Dendritic cell treated with granulocyte-macrophage colony-stimulating factor and Interleukin-4, amounts not matched to agents 40 ng/mL and 50 ng/mL, for 4 days (primary cell): ENCODE measurements at regions not wholly inside any gene's neighbourhood (a gene's known extent, or its start where the extent isn't known, plus 50 kb on each side); places are given as distances from the start of the nearest gene placed in this dataset.
"Not testable (repeated sequence)": the region's sequence is repeated elsewhere in the genome, so short reads cannot be mapped to it uniquely, and the experiment has no call there.

Experiments used
- H3K27ac Mint-ChIP-seq: one replicate; pipeline ENCODE4 v1.8.0; 2022; ENCODE audit warnings: mild to moderate bottlenecking, mixed read lengths
- H3K27me3 Mint-ChIP-seq: one replicate; pipeline ENCODE4 v1.8.0; 2022; ENCODE audit warnings: mild to moderate bottlenecking, mixed read lengths
- H3K36me3 Mint-ChIP-seq: one replicate; pipeline ENCODE4 v1.8.0; 2022; ENCODE audit warnings: low read depth, mixed read lengths
- H3K4me1 Mint-ChIP-seq: one replicate; pipeline ENCODE4 v1.8.0; 2022; ENCODE audit warnings: low read depth, mixed read lengths
- H3K4me3 Mint-ChIP-seq: one replicate; pipeline ENCODE4 v1.8.0; 2022; ENCODE audit warnings: mild to moderate bottlenecking, moderate library complexity, mixed read lengths
- H3K9me3 Mint-ChIP-seq: one replicate; pipeline ENCODE4 v1.8.0; 2022; ENCODE audit warnings: mixed read lengths
- intact Hi-C: fragments of 100-400 bp; cut with micrococcal nuclease; formaldehyde crosslinking; loops from one replicate; pipeline ENCODE4 v1.15.0; 2022

DNA sequence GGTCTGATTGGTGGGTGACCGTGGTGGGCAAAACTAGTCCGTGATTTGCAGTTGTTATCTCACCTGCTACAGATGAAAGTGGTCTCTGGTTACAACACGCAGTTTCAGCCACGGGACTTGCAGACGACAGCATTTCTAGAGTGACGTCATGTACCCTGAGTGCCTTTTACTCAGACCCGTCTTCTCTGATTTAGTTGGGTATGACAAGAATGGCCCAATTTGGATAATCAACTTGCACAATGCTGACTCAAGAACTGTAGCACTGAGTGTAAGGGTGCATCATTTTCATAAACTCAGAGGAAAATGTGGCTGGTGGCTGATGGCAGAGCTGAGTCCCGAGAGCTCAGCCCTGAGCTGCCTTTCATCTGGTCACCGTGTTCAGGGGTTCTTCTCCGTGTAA, 281.4 kb upstream of the FRG1 start:
- H3K9me3 Mint-ChIP-seq: no peaks in the 10 kb centered on the region
- no peaks in the 10 kb centered on the region for H3K27me3 Mint-ChIP-seq
- H3K36me3 Mint-ChIP-seq: no peaks in the 10 kb centered on the region
- peaks cover 30% of the 10 kb centered on the region for H3K4me1 Mint-ChIP-seq
- intact Hi-C loops: no loop called here
- H3K27ac Mint-ChIP-seq: peak overlapping the region; percentile 66
- H3K4me3 Mint-ChIP-seq: no peak overlapping the region

- no peaks in the 10 kb centered on the region for H3K27me3 Mint-ChIP-seq
- H3K4me1 Mint-ChIP-seq: peaks cover 26% of the 10 kb centered on the region
- no peak overlapping the region for H3K27ac Mint-ChIP-seq
- intact Hi-C loops: no loop called here
- H3K9me3 Mint-ChIP-seq: no peaks in the 10 kb centered on the region
- H3K4me3 Mint-ChIP-seq: no peak overlapping the region
- H3K36me3 Mint-ChIP-seq: no peaks in the 10 kb centered on the region
Observed at GRCh38 chr4:189660722-189661360, 279.8 kb upstream of the FRG1 start.

DNA sequence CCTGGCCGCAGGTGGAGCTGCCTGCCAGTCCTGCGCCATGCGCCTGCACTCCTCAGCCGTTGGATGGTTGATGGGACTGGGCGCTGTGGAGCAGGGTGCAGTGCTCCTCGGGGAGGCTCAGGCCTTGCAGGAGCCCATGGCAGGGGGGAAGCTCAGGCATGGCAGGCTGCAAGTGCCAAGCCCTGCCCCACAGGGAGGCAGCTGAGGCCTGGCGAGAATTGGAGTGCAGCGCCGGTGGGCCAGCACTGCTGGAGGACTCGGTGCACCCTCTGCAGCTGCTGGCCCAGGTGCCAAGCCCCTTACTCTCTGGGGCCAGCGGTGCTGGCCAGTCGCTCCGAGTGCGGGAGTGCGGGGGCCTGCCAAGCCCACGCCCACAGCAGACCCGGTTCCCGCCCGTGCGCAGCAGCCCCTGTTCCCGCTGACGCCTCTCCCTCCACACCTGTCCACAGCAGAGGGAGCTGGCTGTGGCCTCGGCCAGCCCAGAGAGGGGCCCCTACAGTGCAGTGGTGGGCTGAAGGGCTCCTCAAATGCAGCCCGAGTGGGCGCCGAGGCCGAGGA, 275.9 kb upstream of the FRG1 start:
- H3K4me3 Mint-ChIP-seq: no peak overlapping the region
- H3K9me3 Mint-ChIP-seq: no peaks in the 10 kb centered on the region
- H3K36me3 Mint-ChIP-seq: no peaks in the 10 kb centered on the region
- H3K4me1 Mint-ChIP-seq: no peaks in the 10 kb centered on the region
- no peaks in the 10 kb centered on the region for H3K27me3 Mint-ChIP-seq
- no peak overlapping the region for H3K27ac Mint-ChIP-seq
- intact Hi-C loops: no loop called here

- H3K4me1 Mint-ChIP-seq, H3K27me3 Mint-ChIP-seq, H3K9me3 Mint-ChIP-seq, H3K36me3 Mint-ChIP-seq, H3K4me3 Mint-ChIP-seq, intact Hi-C loops, H3K27ac Mint-ChIP-seq: not testable (repeated sequence)
Observed at GRCh38 chr4:189665712-189666305, 274.9 kb upstream of the FRG1 start.

GRCh38 chr4:189667386-189667785, 273.3 kb upstream of the FRG1 start:
- H3K27me3 Mint-ChIP-seq, H3K27ac Mint-ChIP-seq, intact Hi-C loops, H3K9me3 Mint-ChIP-seq, H3K4me1 Mint-ChIP-seq, H3K4me3 Mint-ChIP-seq, H3K36me3 Mint-ChIP-seq: not testable (repeated sequence)

- intact Hi-C loops, H3K27ac Mint-ChIP-seq, H3K9me3 Mint-ChIP-seq, H3K4me3 Mint-ChIP-seq, H3K4me1 Mint-ChIP-seq, H3K27me3 Mint-ChIP-seq, H3K36me3 Mint-ChIP-seq: not testable (repeated sequence)
Observed at GRCh38 chr4:189697675-189698245, 242.9 kb upstream of the FRG1 start.

DNA sequence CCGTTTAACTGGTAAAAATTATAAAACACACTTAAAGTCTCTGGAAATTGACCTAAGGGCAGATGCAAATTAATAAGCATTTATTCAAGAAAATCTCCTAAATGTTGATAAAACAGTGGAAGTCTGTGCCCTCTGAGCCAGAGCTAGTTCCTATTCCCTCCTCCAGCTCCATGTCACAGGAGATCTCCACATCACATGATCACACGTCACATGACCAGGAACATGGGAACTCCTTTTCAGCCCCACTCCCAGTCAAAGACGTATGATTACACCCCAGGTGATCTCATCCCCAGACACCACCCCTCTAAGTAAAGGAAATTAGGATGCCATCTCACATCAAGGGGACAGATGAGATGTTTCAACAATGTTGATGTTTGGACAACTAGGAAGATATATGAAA, 237.7 kb upstream of the FRG1 start:
- not testable (repeated sequence) for H3K36me3 Mint-ChIP-seq, H3K4me3 Mint-ChIP-seq

DNA sequence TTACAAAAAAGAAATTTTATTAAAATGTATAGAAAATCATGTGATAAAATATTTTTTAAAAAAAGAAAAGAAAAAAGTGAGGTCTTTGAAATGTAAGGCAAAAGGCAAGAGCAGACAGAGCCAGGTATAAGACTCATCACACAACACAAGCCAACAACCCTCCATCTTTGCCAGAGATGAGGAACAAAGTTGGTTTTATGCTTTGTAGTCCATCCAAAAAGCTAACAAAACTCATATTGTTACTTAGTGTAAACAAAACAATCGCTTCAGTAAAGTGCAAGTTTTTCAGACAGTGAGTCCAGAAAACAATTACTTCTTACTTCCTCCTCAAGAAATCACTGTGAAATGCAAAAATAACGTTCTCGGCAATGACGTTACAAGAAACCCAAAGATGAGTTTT, 233.9 kb upstream of the FRG1 start:
- H3K27me3 Mint-ChIP-seq, intact Hi-C loops, H3K27ac Mint-ChIP-seq, H3K9me3 Mint-ChIP-seq, H3K36me3 Mint-ChIP-seq, H3K4me1 Mint-ChIP-seq, H3K4me3 Mint-ChIP-seq: not testable (repeated sequence)

More for the DNA sequence above, 237.7 kb upstream of the FRG1 start:
- H3K9me3 Mint-ChIP-seq, intact Hi-C loops, H3K4me1 Mint-ChIP-seq, H3K27me3 Mint-ChIP-seq, H3K27ac Mint-ChIP-seq: not testable (repeated sequence)

DNA sequence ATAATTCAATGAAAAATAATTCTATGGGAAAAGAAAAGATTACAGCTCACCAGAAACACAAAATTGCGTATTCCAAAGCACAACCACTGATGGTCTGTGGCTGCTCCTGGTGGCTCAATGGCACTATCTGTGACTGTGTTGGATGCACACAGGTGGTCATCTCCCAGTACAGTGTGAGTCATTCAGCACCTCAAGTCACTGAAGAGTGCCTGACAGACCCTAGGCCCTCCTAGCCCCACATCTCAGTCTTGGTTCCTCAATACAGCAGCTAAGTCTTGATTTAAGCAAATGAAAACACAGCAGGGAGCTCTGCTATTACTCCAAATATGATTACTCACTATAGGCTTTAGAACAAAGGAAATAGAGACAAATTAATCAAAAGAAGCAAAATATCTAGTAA, 233.4 kb upstream of the FRG1 start:
- H3K9me3 Mint-ChIP-seq, intact Hi-C loops, H3K27me3 Mint-ChIP-seq, H3K36me3 Mint-ChIP-seq, H3K4me3 Mint-ChIP-seq, H3K27ac Mint-ChIP-seq, H3K4me1 Mint-ChIP-seq: not testable (repeated sequence)

DNA sequence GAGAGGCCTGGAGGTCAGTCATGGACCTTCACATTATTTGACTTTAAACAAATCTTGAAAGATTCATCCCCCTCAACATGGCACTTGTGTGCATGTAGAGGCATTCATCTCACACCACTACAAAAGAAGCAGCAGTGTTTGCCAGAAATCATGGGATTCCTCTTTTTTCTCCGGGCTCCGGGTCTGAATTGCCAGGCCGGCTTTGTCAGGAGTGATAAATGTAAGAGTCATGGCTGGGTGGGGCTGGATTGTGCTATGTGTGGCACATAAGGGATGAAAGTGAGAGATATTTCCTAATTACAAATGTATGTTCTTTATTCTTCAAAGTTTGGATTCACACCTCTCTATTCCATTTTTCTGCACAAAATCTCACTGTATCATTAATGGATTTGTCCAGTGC, 228.7 kb upstream of the FRG1 start:
- H3K27ac Mint-ChIP-seq, H3K9me3 Mint-ChIP-seq, H3K27me3 Mint-ChIP-seq, H3K36me3 Mint-ChIP-seq, H3K4me3 Mint-ChIP-seq, H3K4me1 Mint-ChIP-seq, intact Hi-C loops: not testable (repeated sequence)

DNA sequence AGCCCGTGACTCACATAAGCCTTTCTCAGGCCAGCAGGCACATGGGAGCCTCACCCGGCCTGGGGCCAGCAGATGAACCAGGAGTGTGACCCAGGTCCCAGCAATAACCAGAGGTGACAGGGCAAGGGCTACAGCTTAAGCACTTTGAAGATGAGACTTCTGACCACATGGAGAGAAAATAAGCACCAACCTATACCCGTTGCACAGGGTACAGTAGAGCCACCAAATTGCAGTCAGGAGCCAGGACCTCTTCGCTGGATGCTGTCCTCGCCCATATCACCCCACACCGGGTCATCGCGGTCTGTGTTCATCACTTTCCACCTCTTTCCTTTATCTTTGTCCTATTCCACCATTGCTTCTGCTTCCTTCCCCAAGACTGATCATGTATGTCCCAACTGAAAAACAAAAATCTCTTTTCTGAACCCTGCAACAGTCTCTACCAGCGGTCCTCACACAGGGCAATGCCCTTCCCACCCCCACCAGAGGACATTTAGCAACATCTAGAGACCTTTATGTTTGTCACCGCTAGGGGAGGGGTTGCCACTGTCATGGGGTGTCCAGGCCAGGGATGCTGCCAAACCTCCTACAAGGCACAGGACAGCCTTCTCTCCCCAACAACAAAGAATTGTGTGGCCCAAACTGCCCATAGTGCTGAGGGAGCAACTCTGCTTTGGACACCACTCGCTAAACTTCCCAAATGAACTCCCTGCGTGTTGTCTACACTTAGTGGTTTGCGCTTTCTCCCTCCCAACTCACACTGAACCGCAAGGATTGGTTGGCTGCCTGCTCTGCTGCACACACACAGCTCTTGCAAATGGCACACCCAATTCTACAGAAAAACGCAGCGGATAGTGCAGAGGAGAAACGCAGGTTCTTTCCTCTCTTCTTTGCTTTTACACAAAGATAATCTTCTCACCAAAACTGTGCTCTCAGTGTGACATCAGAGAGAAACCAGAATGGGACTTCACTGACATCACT, 219.4 kb upstream of the FRG1 start:
- H3K9me3 Mint-ChIP-seq: peaks cover 16% of the 10 kb centered on the region
- intact Hi-C loops, H3K36me3 Mint-ChIP-seq, H3K4me3 Mint-ChIP-seq, H3K27me3 Mint-ChIP-seq, H3K4me1 Mint-ChIP-seq, H3K27ac Mint-ChIP-seq: not testable (repeated sequence)

DNA sequence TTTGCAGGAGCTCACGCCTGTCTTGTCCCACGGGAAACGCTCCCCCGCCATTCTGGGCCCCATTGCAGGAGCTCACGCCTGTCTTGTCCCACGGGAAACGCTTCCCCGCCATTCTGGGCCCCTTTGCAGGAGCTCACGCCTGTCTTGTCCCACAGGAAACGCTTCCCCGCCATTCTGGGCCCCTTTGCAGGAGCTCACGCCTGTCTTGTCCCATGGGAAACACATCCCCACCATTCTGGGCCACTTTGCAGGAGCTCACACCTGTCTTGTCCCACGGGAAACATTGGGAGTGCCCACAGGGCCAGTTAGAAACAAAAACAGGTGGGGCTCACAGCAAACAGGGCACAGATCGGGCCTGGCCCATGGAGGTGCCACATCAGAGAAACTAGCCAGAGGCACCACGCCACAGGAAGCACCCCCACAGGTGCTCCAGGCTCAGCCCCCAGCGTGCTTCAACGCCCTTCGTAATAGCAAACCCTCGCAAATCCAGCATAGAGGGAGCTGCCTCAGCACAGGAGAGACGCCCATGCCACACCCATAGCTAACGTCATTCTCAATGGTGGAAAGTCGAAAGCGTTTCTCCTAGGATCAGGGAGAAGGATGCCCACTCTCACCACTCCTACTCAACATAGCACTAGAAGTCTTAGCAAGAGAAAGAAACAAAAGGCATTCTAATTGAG, 218.2 kb upstream of the FRG1 start:
- H3K27ac Mint-ChIP-seq, H3K4me3 Mint-ChIP-seq, H3K27me3 Mint-ChIP-seq, intact Hi-C loops, H3K4me1 Mint-ChIP-seq, H3K36me3 Mint-ChIP-seq: not testable (repeated sequence)
- H3K9me3 Mint-ChIP-seq: peaks cover 16% of the 10 kb centered on the region

DNA sequence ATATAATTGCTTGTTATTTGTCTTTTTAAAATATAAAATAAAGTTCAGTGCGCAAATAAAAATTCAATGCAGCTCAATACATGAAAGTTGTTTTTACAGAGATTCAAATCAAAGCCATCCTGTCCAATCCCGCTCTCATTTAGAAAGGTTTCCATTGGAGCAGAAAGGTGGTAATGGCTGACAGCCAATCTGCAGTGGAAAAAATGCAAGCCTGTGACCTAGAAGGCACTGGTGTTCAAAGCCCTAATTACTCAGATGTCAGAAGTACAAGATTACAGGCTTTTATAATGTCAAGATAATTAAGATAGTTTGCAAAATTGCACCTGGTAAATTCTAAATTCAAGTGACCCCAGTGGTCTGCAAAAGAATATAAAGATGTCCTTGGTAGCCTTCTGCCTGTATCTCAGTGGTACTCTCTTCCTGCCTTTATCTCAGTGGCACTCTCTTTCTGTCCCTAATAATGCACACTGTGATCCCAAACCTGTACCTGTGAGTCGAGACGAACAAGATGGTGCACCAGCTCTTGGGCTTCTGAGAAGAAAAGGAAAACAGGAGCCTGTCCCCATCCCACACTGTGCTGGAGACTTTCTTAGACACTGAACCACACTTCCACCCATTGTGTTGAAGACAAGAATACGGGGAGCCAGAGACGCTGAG, 212.6 kb upstream of the FRG1 start:
- H3K4me3 Mint-ChIP-seq, H3K27me3 Mint-ChIP-seq, H3K4me1 Mint-ChIP-seq, intact Hi-C loops, H3K36me3 Mint-ChIP-seq, H3K9me3 Mint-ChIP-seq, H3K27ac Mint-ChIP-seq: not testable (repeated sequence)
